Ishikawa (cell line): ENCODE measurements at regions not wholly inside any gene's neighbourhood (a gene's known extent, or its start where the extent isn't known, plus 50 kb on each side); places are given as distances from the start of the nearest gene placed in this dataset.

Experiments
- CEBPB ChIP-seq: IDR thresholded peaks from 2 replicates; pipeline ENCODE4 v1.6.1; 2012
- CREB1 ChIP-seq: IDR thresholded peaks from 2 replicates; pipeline ENCODE4 v1.6.1; 2012; ENCODE audit warnings: low read depth
- EGR1 ChIP-seq: IDR thresholded peaks from 2 replicates; pipeline ENCODE4 v1.6.1; 2012
- EP300 ChIP-seq: IDR thresholded peaks from 2 replicates; pipeline ENCODE4 v1.6.1; 2012; ENCODE audit warnings: borderline replicate concordance
- FOXM1 ChIP-seq: IDR thresholded peaks from 2 replicates; pipeline ENCODE4 v1.6.1; 2012; ENCODE audit warnings: low read depth, borderline replicate concordance
- MAX ChIP-seq: IDR thresholded peaks from 2 replicates; pipeline ENCODE4 v1.6.1; 2012
- NFIC ChIP-seq: IDR thresholded peaks from 2 replicates; pipeline ENCODE4 v1.6.1; 2012
- RAD21 ChIP-seq: IDR thresholded peaks from 2 replicates; pipeline ENCODE4 v1.6.1; 2012; ENCODE audit warnings: low read depth
- REST ChIP-seq: IDR thresholded peaks from 2 replicates; pipeline ENCODE4 v1.6.1; 2012; ENCODE audit warnings: low read depth, mild to moderate bottlenecking
- TAF1 ChIP-seq: IDR thresholded peaks from 2 replicates; pipeline ENCODE4 v1.6.1; 2012; ENCODE audit warnings: low read depth, mild to moderate bottlenecking
- TCF12 ChIP-seq: IDR thresholded peaks from 2 replicates; pipeline ENCODE4 v1.6.1; 2012; ENCODE audit warnings: low read depth
- TEAD4 ChIP-seq: IDR thresholded peaks from 2 replicates; pipeline ENCODE4 v1.6.1; 2012
- USF1 ChIP-seq: IDR thresholded peaks from 2 replicates; pipeline ENCODE4 v1.6.1; 2012
- YY1 ChIP-seq: IDR thresholded peaks from 2 replicates; pipeline ENCODE4 v1.6.1; 2012; ENCODE audit warnings: low read depth
- ZBTB7A ChIP-seq: IDR thresholded peaks from 2 replicates; pipeline ENCODE4 v1.6.1; 2012; ENCODE audit warnings: low read depth

GRCh38 chr3:151639418-151639740, 94.3 kb upstream of the AADACL2 start:
- TF ChIP-seq NFIC (no peak), EGR1 (no peak), MAX (no peak), YY1 (no peak), TCF12 (no peak), TEAD4 (no peak), EP300 (no peak), ZBTB7A (no peak), CEBPB (no peak), CREB1 (no peak), USF1 (no peak), REST (no peak)

GRCh38 chr3:151638555-151639417, 94.9 kb upstream of the AADACL2 start:
- no peak for TF ChIP-seq REST

GRCh38 chr3:151635905-151636304, 97.8 kb upstream of the AADACL2 start:
- TF ChIP-seq ZBTB7A (no peak), TCF12 (no peak), CREB1 (no peak), MAX (no peak), REST (no peak), USF1 (no peak), EP300 (no peak), FOXM1 (no peak), TAF1 (no peak), EGR1 (no peak), NFIC (no peak), YY1 (no peak), TEAD4 (no peak)

GRCh38 chr3:151631946-151632345, 101.8 kb upstream of the AADACL2 start:
- TF ChIP-seq NFIC = no peak
- TF ChIP-seq TEAD4 = no peak
- no peak for TF ChIP-seq EGR1
- TF ChIP-seq RAD21 = no peak
- no peak for TF ChIP-seq MAX
- TF ChIP-seq EP300 = no peak
